Panc1 (cell line): ENCODE measurements at regions not wholly inside any gene's neighbourhood (a gene's known extent, or its start where the extent isn't known, plus 50 kb on each side); places are given as distances from the start of the nearest gene placed in this dataset.

Source experiments
- ATAC-seq: fragments of 200-7000 bp; cut with Tn5 transposase; 2 replicates; pipeline ENCODE4 v1.9.1; 2020; ENCODE audit warnings: mild to moderate bottlenecking, moderate library complexity
- BruUV-seq: library from RNA; stranded (reverse); fragments of 400-500 nt; replicated peaks from 2 replicates; lab custom pipeline; 2021; lab: Mats Ljungman, UMichigan
- CTCF ChIA-PET: fragments of 300-600 bp; sonication (Branson Sonifier 250); formaldehyde crosslinking; loops from one replicate; lab custom pipeline; 2022; ENCODE audit warnings: antibody characterized with exemption; lab: Charles Lee
- POLR2A ChIA-PET: fragments of 300-600 bp; sonication (Branson Sonifier 250); formaldehyde crosslinking; loops from one replicate; lab custom pipeline; 2022; ENCODE audit warnings: antibody characterized with exemption; lab: Charles Lee
- DNase-seq: peaks from one replicate; pipeline ENCODE4 v3.0.0-alpha.2; 2010; ENCODE audit warnings: low read depth, low spot score
- H3K27ac ChIP-seq: 2 replicates; pipeline ENCODE4 v1.5.1; 2011; ENCODE audit warnings: mild to moderate bottlenecking, low read length, inconsistent platforms
- H3K27me3 ChIP-seq: fragments of 200-500 bp; sonication (Bioruptor generic); 2 replicates; pipeline ENCODE4 v1.6.0; 2014; ENCODE audit warnings: low read length, inconsistent platforms; ENCODE audit not compliant: control insufficient read depth, insufficient read depth
- H3K36me3 ChIP-seq: fragments of 200-500 bp; sonication (Bioruptor generic); 2 replicates; pipeline ENCODE4 v1.5.1; 2014; ENCODE audit warnings: inconsistent platforms, mild to moderate bottlenecking, low read length, moderate library complexity; ENCODE audit not compliant: control insufficient read depth, insufficient read depth
- H3K4me1 ChIP-seq: 2 replicates; pipeline ENCODE4 v1.5.1; 2011; ENCODE audit warnings: inconsistent platforms, mild to moderate bottlenecking, low read length, moderate library complexity; ENCODE audit not compliant: control insufficient read depth, insufficient read depth
- H3K4me3 ChIP-seq, 2 experiments: 2 replicates each; pipeline ENCODE4 v1.5.1; 2011 to 2012; ENCODE audit warnings: low read depth in 2 of 2, low read length in 2 of 2, mild to moderate bottlenecking in 2 of 2, inconsistent platforms in 1 of 2, moderate library complexity in 1 of 2
- H3K9me3 ChIP-seq: fragments of 200-500 bp; sonication (Bioruptor generic); 2 replicates; pipeline ENCODE4 v1.5.1; 2014; ENCODE audit warnings: low read depth, mild to moderate bottlenecking, inconsistent platforms, low read length, moderate library complexity; ENCODE audit not compliant: control insufficient read depth, insufficient read depth
- CTCF ChIP-seq: fragments of 450-650 bp; IDR thresholded peaks from 2 replicates; pipeline ENCODE4 v1.5.1; 2017; ENCODE audit warnings: mild to moderate bottlenecking
- POLR2AphosphoS5 ChIP-seq: IDR thresholded peaks from 2 replicates; pipeline ENCODE4 v1.6.1; 2012; ENCODE audit warnings: mild to moderate bottlenecking, low read depth, low read length, moderate library complexity
- REST ChIP-seq, 2 experiments: IDR thresholded peaks; 2 replicates each; pipeline ENCODE4 v1.6.1; 2011 to 2012; ENCODE audit warnings: low read depth in 2 of 2, control low read depth in 1 of 2, low read length in 1 of 2, mild to moderate bottlenecking in 1 of 2, moderate library complexity in 1 of 2; ENCODE audit not compliant: insufficient read depth in 1 of 2
- SIN3A ChIP-seq: IDR thresholded peaks from 2 replicates; pipeline ENCODE4 v1.6.1; 2012; ENCODE audit warnings: low read depth, mild to moderate bottlenecking, low read length, moderate library complexity, borderline replicate concordance; ENCODE audit not compliant: insufficient read depth
- TCF7L2 ChIP-seq: IDR thresholded peaks from 2 replicates; pipeline ENCODE4 v1.6.1; 2011; ENCODE audit warnings: mild to moderate bottlenecking, low read depth, low read length, inconsistent platforms
- in situ Hi-C: cut with HindIII; loops from 2 replicates; pipeline ENCODE4 v1.10.0; 2016; ENCODE audit warnings: low sequenced_read_pairs, low pct_unique_long_range_greater_than_20kb
- intact Hi-C: fragments of 100-400 bp; cut with micrococcal nuclease; formaldehyde crosslinking; loops from one replicate; pipeline ENCODE4 v1.10.0; 2022; ENCODE audit not compliant: unreplicated experiment

GRCh38 chr13:44137466-44137865 is 236.2 kb upstream of the SERP2 start:
- ChIA-PET CTCF (no interaction called here), POLR2A (no interaction called here)
- in situ Hi-C loops, result no loop called here
- no peak for DNase-seq
- Histone ChIP-seq H3K27me3 (no peaks in the 10 kb centered on the region), H3K36me3 (no peaks in the 10 kb centered on the region), H3K4me3 (no peak overlapping the region), H3K9me3 (no peaks in the 10 kb centered on the region), H3K4me1 (peaks cover 5% of the 10 kb centered on the region; the same call in 1 of the 2 replicates), H3K27ac (no peak overlapping the region)
- intact Hi-C loops, result no loop called here
- ATAC-seq, result no peak
- TF ChIP-seq REST (IDR thresholded peaks at IDR 0.05; ENCODE audit: insufficient read depth in 1 of 2, low read depth in 2 of 2, low read length in 1 of 2), result no peak
- no peak for TF ChIP-seq CTCF
- no peak for TF ChIP-seq TCF7L2
- TF ChIP-seq SIN3A, result no peak
- TF ChIP-seq POLR2AphosphoS5, result no peak
- no TSS peak for BruUV-seq

- in situ Hi-C loops, result no loop called here
- DNase-seq (no peak), ATAC-seq (no peak)
- Histone ChIP-seq H3K4me3 (no peak overlapping the region), H3K4me1 (peaks cover 5% of the 10 kb centered on the region; the same call in 1 of the 2 replicates), H3K27ac (no peak overlapping the region), H3K27me3 (0 out of 2 replicates have a peak, but pooled peaks cover 2% of the 10 kb centered on the region), H3K9me3 (no peaks in the 10 kb centered on the region), H3K36me3 (no peaks in the 10 kb centered on the region)
- CTCF ChIA-PET, result no interaction called here
- BruUV-seq, result no TSS peak
- intact Hi-C loops, result no loop called here
- POLR2A ChIA-PET, result interaction anchor here (0.7 kb wide), 1 partner anchor 225 kb away, joined by 3 read pairs; no protein-coding TSS in a partner anchor
- no peak for TF ChIP-seq SIN3A
- TF ChIP-seq POLR2AphosphoS5, result no peak
- no peak for TF ChIP-seq TCF7L2
- no peak for TF ChIP-seq REST (IDR thresholded peaks at IDR 0.05; ENCODE audit: insufficient read depth in 1 of 2, low read depth in 2 of 2, low read length in 1 of 2)
- no peak for TF ChIP-seq CTCF
These were observed 233.5 kb upstream of the SERP2 start for GRCh38 chr13:44140146-44140545.
